HepG2 (cell line): ENCODE measurements at regions not wholly inside any gene's neighbourhood (a gene's known extent, or its start where the extent isn't known, plus 50 kb on each side); places are given as distances from the start of the nearest gene placed in this dataset.

Experiments used
- ATAC-seq: fragments of 200-7000 bp; cut with Tn5 transposase; 3 replicates; pipeline ENCODE4 v1.9.1; 2020; ENCODE audit warnings: mild to moderate bottlenecking, moderate library complexity
- BruUV-seq: library from RNA; stranded (reverse); fragments of 400-500 nt; replicated peaks from 2 replicates; lab custom pipeline; 2021; lab: Mats Ljungman, UMichigan
- CTCF ChIA-PET: fragments of 300-600 bp; formaldehyde crosslinking; extraction: SDS; loops from one replicate; lab custom pipeline; 2021; ENCODE audit warnings: low total read pairs, inconsistent platforms, low intra/inter-chr PET ratio; lab: Yijun Ruan, JAX
- POLR2A ChIA-PET: fragments of 350-600 bp; sonication (Branson Sonifier 250); formaldehyde crosslinking; loops from one replicate; lab custom pipeline; 2020; ENCODE audit warnings: antibody characterized with exemption, inconsistent platforms; lab: Yijun Ruan, JAX
- DNase-seq: peaks from one replicate; pipeline ENCODE4 v3.0.0-alpha.2; 2015; ENCODE audit warnings: low spot score
- FAIRE-seq: peaks from 3 replicates; lab custom pipeline; 2011; peaks lifted over from hg19 to GRCh38; lab: Jason Lieb, UNC
- H2AFZ ChIP-seq: one replicate; pipeline ENCODE4 v1.6.1; 2011; ENCODE audit warnings: low read length, inconsistent platforms
- H3K27ac ChIP-seq: fragments of 300-600 bp; 3 replicates; pipeline ENCODE4 v1.8.0; 2011; ENCODE audit warnings: mixed run types, mild to moderate bottlenecking, mixed read lengths, low read length, inconsistent platforms; ENCODE audit not compliant: insufficient read depth; ENCODE audit errors: extremely low read length
- H3K27me3 ChIP-seq, 2 experiments: fragments of 200-600 bp in 1 of 2; 2 replicates in 1 of 2; 3 replicates in 1 of 2; pipeline versions ENCODE4 v1.6.0 to v1.8.0; 2011; ENCODE audit warnings: low read length in 2 of 2, mild to moderate bottlenecking in 2 of 2, moderate library complexity in 2 of 2, inconsistent platforms in 1 of 2; ENCODE audit not compliant: insufficient read depth in 2 of 2, control insufficient read depth in 1 of 2
- H3K36me3 ChIP-seq, 2 experiments: fragments of 200-600 bp in 1 of 2; replicated peaks in 1 of 2; 2 replicates in 1 of 2; 3 replicates in 1 of 2; pipeline versions ENCODE4 v1.5.1 to v1.8.0; 2011; ENCODE audit warnings: low read length in 2 of 2, inconsistent platforms in 1 of 2; ENCODE audit not compliant: insufficient read depth in 2 of 2, control insufficient read depth in 1 of 2
- H3K4me1 ChIP-seq: 2 replicates; pipeline ENCODE4 v1.5.1; 2012; ENCODE audit warnings: low read length, inconsistent platforms; ENCODE audit not compliant: insufficient read depth
- H3K4me2 ChIP-seq: 2 replicates; pipeline ENCODE4 v1.6.0; 2011; ENCODE audit warnings: low read depth, low read length, inconsistent platforms
- H3K4me3 ChIP-seq, 3 experiments: fragments of 200-600 bp in 1 of 3; sonication (generic), shearing (Covaris generic) in 1 of 3; replicated peaks in 1 of 3; 2 replicates each; pipeline ENCODE4 v1.5.1; 2011 to 2016; ENCODE audit warnings: low read length in 3 of 3, inconsistent platforms in 2 of 3, low read depth in 2 of 3, mild to moderate bottlenecking in 2 of 3, control low read depth in 1 of 3, mixed read lengths in 1 of 3; ENCODE audit not compliant: insufficient read depth in 1 of 3
- H3K79me2 ChIP-seq: one replicate; pipeline ENCODE4 v1.6.1; 2011; ENCODE audit warnings: low read length, inconsistent platforms; ENCODE audit not compliant: insufficient read depth
- H3K9ac ChIP-seq: 2 replicates; pipeline ENCODE4 v1.6.0; 2011; ENCODE audit warnings: mild to moderate bottlenecking, low read depth, low read length, inconsistent platforms; ENCODE audit not compliant: insufficient read depth
- H3K9me3 ChIP-seq: 2 replicates; pipeline ENCODE4 v1.5.1; 2012; ENCODE audit warnings: mild to moderate bottlenecking, low read length
- H4K20me1 ChIP-seq: 2 replicates; pipeline ENCODE4 v1.6.0; 2011; ENCODE audit warnings: inconsistent platforms, mild to moderate bottlenecking, low read length, moderate library complexity; ENCODE audit not compliant: insufficient read depth
- AFF4 ChIP-seq: sonication (generic); formaldehyde crosslinking; IDR thresholded peaks from 2 replicates; pipeline ENCODE4 v1.4.0; 2020; ENCODE audit warnings: missing genetic modification reagents
- AGO2 ChIP-seq: fragments of 200-400 bp; formaldehyde crosslinking; optimal IDR thresholded peaks from 2 replicates; pipeline ENCODE3; 2017; ENCODE audit warnings: mild to moderate bottlenecking, low read depth, low read length, moderate library complexity
- CBFB ChIP-seq: sonication (generic); formaldehyde crosslinking; IDR thresholded peaks from 2 replicates; pipeline ENCODE4 v1.4.0; 2020; ENCODE audit warnings: missing genetic modification reagents
- ELK4 ChIP-seq: sonication (generic); formaldehyde crosslinking; IDR thresholded peaks from 2 replicates; pipeline ENCODE4 v1.9.0; 2021; ENCODE audit warnings: missing genetic modification reagents, borderline replicate concordance
- KDM5B ChIP-seq: sonication (generic); formaldehyde crosslinking; IDR thresholded peaks from 2 replicates; pipeline ENCODE4 v1.4.0; 2020; ENCODE audit warnings: missing genetic modification reagents, mild to moderate bottlenecking, borderline replicate concordance
- MTA3 ChIP-seq: sonication (generic); formaldehyde crosslinking; IDR thresholded peaks from 2 replicates; pipeline ENCODE4 v1.4.0; 2020; ENCODE audit warnings: missing genetic modification reagents
- ZNF207 ChIP-seq: fragments of 450-650 bp; IDR thresholded peaks from 2 replicates; pipeline ENCODE4 v1.6.1; 2016; ENCODE audit warnings: antibody characterized with exemption, borderline replicate concordance
- in situ Hi-C: cut with HindIII; loops from 2 replicates; pipeline ENCODE4 v1.10.0; 2017; ENCODE audit warnings: low pct_unique_long_range_greater_than_20kb; ENCODE audit not compliant: extremely low pct_ligation_motif_present
- intact Hi-C: fragments of 100-400 bp; cut with micrococcal nuclease; formaldehyde crosslinking; loops from one replicate; pipeline ENCODE4 v1.10.0; 2022; ENCODE audit not compliant: unreplicated experiment
- TF ChIP-seq, protein P1 (sequence below): sonication (generic); formaldehyde crosslinking; IDR thresholded peaks from 2 replicates; pipeline ENCODE4 v1.8.0; 2022; ENCODE audit warnings: mild to moderate bottlenecking, missing genetic modification reagents, moderate library complexity

GRCh38 chr3:148186881-148187280 is 510.8 kb upstream of the AGTR1 start (continued):
- TF ChIP-seq, protein P1, sequence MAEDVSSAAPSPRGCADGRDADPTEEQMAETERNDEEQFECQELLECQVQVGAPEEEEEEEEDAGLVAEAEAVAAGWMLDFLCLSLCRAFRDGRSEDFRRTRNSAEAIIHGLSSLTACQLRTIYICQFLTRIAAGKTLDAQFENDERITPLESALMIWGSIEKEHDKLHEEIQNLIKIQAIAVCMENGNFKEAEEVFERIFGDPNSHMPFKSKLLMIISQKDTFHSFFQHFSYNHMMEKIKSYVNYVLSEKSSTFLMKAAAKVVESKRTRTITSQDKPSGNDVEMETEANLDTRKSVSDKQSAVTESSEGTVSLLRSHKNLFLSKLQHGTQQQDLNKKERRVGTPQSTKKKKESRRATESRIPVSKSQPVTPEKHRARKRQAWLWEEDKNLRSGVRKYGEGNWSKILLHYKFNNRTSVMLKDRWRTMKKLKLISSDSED (CRISPR knock-in tag), result no peak
- TF ChIP-seq MTA3, result no peak

DNA sequence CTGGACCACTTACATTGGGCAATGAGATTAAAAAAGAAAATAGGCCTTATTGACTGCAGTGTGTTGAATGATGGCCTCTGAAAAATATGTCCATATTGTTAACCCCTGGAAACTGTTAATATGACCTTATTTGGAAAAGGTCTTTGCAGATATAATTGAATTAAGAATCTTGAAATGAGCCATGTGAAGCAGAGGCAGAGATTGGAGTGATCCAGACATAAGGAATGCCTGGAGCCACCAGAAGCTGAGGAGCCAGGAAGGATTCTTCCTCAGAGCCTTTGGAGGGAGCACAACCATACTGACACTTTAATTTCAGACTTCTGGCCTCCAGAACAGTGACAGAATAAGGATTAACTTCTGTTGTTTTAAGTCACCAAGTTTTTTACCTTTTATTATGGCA is 510.4 kb upstream of the AGTR1 start:
- H3K27ac ChIP-seq, result no peak overlapping the region
- intact Hi-C loops, result no loop called here
- no peak overlapping the region for H3K4me2 ChIP-seq
- CTCF ChIA-PET, result no interaction called here
- no peak overlapping the region for H2AFZ ChIP-seq
- TF ChIP-seq AGO2, result no peak
- TF ChIP-seq ELK4, result no peak
- no peak for TF ChIP-seq CBFB (CRISPR knock-in tag)
- TF ChIP-seq KDM5B (CRISPR knock-in tag), result no peak
- no peak for TF ChIP-seq AFF4
- TF ChIP-seq ZNF207, result no peak
- TF ChIP-seq, all 625 proteins: peak for 0
- ATAC-seq (no peak), DNase-seq (no peak), FAIRE-seq (no peak)
- no TSS peak for BruUV-seq
- Histone ChIP-seq H3K4me3 (no peak overlapping the region), H3K79me2 (no peaks in the 10 kb centered on the region), H3K27me3 (no peaks in the 10 kb centered on the region), H3K9ac (no peak overlapping the region), H4K20me1 (no peaks in the 10 kb centered on the region), H3K36me3 (no peaks in the 10 kb centered on the region), H3K4me1 (no peaks in the 10 kb centered on the region), H3K9me3 (no peaks in the 10 kb centered on the region)
- in situ Hi-C loops, result no loop called here
- POLR2A ChIA-PET, result no interaction called here
